ENCODE measurements at regions not wholly inside any gene's neighbourhood (a gene's known extent, or its start where the extent isn't known, plus 50 kb on each side); places are given as distances from the start of the nearest gene placed in this dataset.

GRCh38 chr7:46719616-46720015, 798.5 kb upstream of the IGFBP3 start:
- H3K27ac ChIP-seq, result no peak overlapping the region
- no peak overlapping the region for H3K4me3 ChIP-seq
- no peak for DNase-seq (ENCODE audit: low spot score)
- TF ChIP-seq CTCF (IDR thresholded peaks at IDR 0.05), result no peak

GRCh38 chr7:46716926-46717325, 795.9 kb upstream of the IGFBP3 start:
- H3K27ac ChIP-seq, result no peak overlapping the region
- DNase-seq (ENCODE audit: low spot score), result no peak
- H3K4me3 ChIP-seq, result no peak overlapping the region
- TF ChIP-seq CTCF (IDR thresholded peaks at IDR 0.05), result no peak

- Histone ChIP-seq H3K27ac (no peak overlapping the region), H3K4me3 (no peak overlapping the region)
- TF ChIP-seq CTCF (IDR thresholded peaks at IDR 0.05), result no peak
- DNase-seq (ENCODE audit: low spot score), result no peak
These were observed 794.5 kb upstream of the IGFBP3 start for GRCh38 chr7:46715579-46715978.

- Histone ChIP-seq H3K4me3 (no peak overlapping the region), H3K27ac (no peak overlapping the region)
- no peak for TF ChIP-seq CTCF (IDR thresholded peaks at IDR 0.05)
- DNase-seq (ENCODE audit: low spot score), result no peak
These were observed 793.8 kb upstream of the IGFBP3 start for GRCh38 chr7:46714904-46715303.

GRCh38 chr7:46713868-46714596, 793.0 kb upstream of the IGFBP3 start:
- DNase-seq (ENCODE audit: low spot score), result no peak
- H3K27ac ChIP-seq, result no peak overlapping the region
- H3K4me3 ChIP-seq, result no peak overlapping the region
- no peak for TF ChIP-seq CTCF (IDR thresholded peaks at IDR 0.05)

- Histone ChIP-seq H3K4me3 (no peak overlapping the region), H3K27ac (no peak overlapping the region)
- DNase-seq (ENCODE audit: low spot score), result no peak
- TF ChIP-seq CTCF (IDR thresholded peaks at IDR 0.05), result no peak
These were observed 789.9 kb upstream of the IGFBP3 start for GRCh38 chr7:46710927-46711326.

GRCh38 chr7:46707973-46708372, 786.9 kb upstream of the IGFBP3 start:
- Histone ChIP-seq H3K4me3 (no peak overlapping the region), H3K27ac (no peak overlapping the region)
- no peak for TF ChIP-seq CTCF (IDR thresholded peaks at IDR 0.05)
- no peak for DNase-seq (ENCODE audit: low spot score)
